ENCODE measurements at regions not wholly inside any gene's neighbourhood (a gene's known extent, or its start where the extent isn't known, plus 50 kb on each side); places are given as distances from the start of the nearest gene placed in this dataset.
A peak's percentile ranks its signal among the peaks of the same experiment; 100 is the strongest.

DNA sequence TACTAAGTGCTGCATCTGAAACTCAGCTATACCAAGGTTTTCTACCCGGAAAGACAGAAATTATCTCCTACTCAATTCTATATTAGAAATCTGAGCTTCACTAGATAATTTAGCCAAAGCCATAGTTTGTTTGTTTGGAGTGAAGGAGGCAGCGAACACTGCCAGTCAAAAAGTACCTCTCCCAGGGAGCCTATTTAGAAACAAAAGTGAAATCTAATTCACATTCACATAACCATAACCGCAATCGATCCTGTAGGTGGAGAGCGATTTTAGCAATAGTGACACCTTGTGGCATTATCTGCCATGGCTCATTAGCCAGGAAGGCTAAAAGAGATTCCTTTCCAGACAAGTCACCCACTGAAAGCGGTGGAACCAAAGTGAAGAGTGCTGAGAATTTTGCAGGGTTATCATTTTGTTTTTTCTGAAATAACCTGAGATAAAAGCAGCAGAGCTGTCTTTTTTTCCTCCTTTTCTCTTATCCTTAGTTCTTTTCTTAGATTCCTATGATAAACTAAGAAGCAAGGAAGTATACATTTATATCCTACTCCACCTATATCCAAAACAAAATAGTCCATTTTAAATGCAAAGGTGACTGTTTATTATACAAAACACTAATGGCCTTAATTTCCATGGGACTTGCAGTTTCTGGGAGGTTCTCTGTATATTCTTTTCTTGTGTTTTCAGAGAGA, 83.7 kb upstream of the BET1 start:
- Histone ChIP-seq H3K27ac (no peak overlapping the region), H3K9me3 (no peaks in the 10 kb centered on the region), H3K27me3 (no peaks in the 10 kb centered on the region), H3K36me3 (replicated peaks in 1 of 2; ENCODE audit: insufficient read depth in 1 of 2, low read depth in 2 of 2) (no peaks in the 10 kb centered on the region), H3K4me1 (no peaks in the 10 kb centered on the region), H3K4me3 (no peak overlapping the region)
- ATAC-seq: peak; percentile 93
- peak; percentile 41 to 60 (median 52) for DNase-seq
- 11 to 14% methylated on average over 6 of the region's 6 CpGs for WGBS, 2 donors
- TF ChIP-seq, protein P1, sequence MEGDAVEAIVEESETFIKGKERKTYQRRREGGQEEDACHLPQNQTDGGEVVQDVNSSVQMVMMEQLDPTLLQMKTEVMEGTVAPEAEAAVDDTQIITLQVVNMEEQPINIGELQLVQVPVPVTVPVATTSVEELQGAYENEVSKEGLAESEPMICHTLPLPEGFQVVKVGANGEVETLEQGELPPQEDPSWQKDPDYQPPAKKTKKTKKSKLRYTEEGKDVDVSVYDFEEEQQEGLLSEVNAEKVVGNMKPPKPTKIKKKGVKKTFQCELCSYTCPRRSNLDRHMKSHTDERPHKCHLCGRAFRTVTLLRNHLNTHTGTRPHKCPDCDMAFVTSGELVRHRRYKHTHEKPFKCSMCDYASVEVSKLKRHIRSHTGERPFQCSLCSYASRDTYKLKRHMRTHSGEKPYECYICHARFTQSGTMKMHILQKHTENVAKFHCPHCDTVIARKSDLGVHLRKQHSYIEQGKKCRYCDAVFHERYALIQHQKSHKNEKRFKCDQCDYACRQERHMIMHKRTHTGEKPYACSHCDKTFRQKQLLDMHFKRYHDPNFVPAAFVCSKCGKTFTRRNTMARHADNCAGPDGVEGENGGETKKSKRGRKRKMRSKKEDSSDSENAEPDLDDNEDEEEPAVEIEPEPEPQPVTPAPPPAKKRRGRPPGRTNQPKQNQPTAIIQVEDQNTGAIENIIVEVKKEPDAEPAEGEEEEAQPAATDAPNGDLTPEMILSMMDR (IDR thresholded peaks at IDR 0.05): peak; percentile 71 to 90 (median 82)
- no peak for TF ChIP-seq POLR2A (IDR thresholded peaks at IDR 0.05)
- intact Hi-C loops (cut with DNase I): no loop called here

DNA sequence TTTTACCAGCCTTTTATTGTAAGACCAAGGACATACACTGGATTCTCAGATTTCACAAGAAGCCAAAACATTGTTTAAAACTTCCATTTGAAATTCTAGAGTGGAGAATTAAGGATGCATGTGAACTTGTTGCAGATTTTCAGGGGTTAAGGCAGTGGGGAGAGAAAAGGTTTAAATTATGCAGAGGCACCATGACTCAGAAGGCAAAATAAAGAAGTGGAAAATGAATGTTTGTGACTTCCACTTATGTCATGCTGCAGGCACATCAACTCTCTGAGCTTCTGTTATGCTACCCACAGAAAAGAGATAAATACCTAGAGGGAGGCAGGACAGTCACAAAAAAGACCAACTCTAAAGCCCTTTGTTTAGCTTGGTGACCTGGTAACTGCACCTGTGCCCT, 84.4 kb upstream of the BET1 start:
- Histone ChIP-seq H3K36me3 (replicated peaks in 1 of 2; ENCODE audit: insufficient read depth in 1 of 2, low read depth in 2 of 2) (no peaks in the 10 kb centered on the region), H3K4me1 (no peaks in the 10 kb centered on the region), H3K4me3 (no peak overlapping the region), H3K27me3 (no peaks in the 10 kb centered on the region), H3K9me3 (no peaks in the 10 kb centered on the region), H3K27ac (no peak overlapping the region)
- intact Hi-C loops (cut with DNase I): no loop called here
- DNase-seq (no peak), ATAC-seq (no peak)
- no peak for TF ChIP-seq POLR2A (IDR thresholded peaks at IDR 0.05)
- TF ChIP-seq, protein P1 (IDR thresholded peaks at IDR 0.05): no peak

DNA sequence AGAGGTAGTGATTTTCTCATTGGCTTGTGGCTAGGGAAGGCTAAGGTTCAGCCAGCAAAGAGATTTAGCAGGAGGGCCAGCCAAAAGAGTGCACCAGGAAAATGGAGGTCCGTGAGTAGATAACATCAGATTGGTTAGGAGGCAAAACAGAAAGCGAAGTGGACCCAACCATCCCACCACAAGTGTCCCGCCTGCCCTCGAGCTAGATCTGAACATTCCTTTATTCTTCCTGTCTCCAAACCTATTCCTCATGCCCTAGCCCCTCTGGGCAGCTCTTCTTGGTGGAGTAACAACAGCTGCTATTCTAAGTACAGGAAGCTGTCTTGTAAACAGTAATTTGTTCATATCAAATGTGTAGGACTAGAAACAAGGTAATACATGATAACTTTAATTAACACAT, 85.7 kb upstream of the BET1 start:
- 50 to 61% methylated on average over 4 of the region's 4 CpGs for WGBS, 2 donors
- Histone ChIP-seq H3K4me1 (no peaks in the 10 kb centered on the region), H3K27me3 (no peaks in the 10 kb centered on the region), H3K36me3 (replicated peaks in 1 of 2; ENCODE audit: insufficient read depth in 1 of 2, low read depth in 2 of 2) (no peaks in the 10 kb centered on the region), H3K9me3 (no peaks in the 10 kb centered on the region), H3K4me3 (no peak overlapping the region), H3K27ac (no peak overlapping the region)
- intact Hi-C loops (cut with DNase I): no loop called here
- no peak for TF ChIP-seq POLR2A (IDR thresholded peaks at IDR 0.05)
- TF ChIP-seq, protein P1 (IDR thresholded peaks at IDR 0.05): no peak
- no peak for ATAC-seq
- DNase-seq: no peak

DNA sequence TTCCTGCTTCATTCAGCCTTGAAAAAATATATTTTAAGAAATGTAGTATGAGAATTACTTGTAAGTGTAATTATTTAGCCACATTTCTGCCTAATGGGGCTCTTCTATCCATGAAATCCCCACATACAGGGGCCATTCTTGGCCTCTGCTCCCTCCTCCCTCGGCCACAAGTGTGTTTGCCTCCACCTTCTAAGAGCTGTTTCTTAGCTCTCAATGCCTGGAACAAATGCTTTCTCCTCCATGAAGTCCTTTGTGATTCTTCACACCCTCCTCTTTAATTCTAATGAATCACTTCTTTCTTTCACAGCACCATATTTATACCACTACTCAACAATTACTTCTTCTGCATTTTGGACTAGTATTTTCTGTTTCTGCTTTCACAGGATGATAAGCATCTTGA, 88.8 kb upstream of the BET1 start:
- no peaks in the 10 kb centered on the region for H3K36me3 ChIP-seq (replicated peaks in 1 of 2; ENCODE audit: insufficient read depth in 1 of 2, low read depth in 2 of 2)
- no peaks in the 10 kb centered on the region for H3K9me3 ChIP-seq
- intact Hi-C loops (cut with DNase I): no loop called here
- ATAC-seq (no peak), DNase-seq (no peak)
- no peak for TF ChIP-seq POLR2A (IDR thresholded peaks at IDR 0.05)
- TF ChIP-seq, protein P1 (IDR thresholded peaks at IDR 0.05): no peak
- 65 to 66% methylated on average over 1 of the region's 1 CpG for WGBS, 2 donors
- H3K27me3 ChIP-seq: no peaks in the 10 kb centered on the region
- no peak overlapping the region for H3K4me3 ChIP-seq
- H3K27ac ChIP-seq: no peak overlapping the region
- no peaks in the 10 kb centered on the region for H3K4me1 ChIP-seq

DNA sequence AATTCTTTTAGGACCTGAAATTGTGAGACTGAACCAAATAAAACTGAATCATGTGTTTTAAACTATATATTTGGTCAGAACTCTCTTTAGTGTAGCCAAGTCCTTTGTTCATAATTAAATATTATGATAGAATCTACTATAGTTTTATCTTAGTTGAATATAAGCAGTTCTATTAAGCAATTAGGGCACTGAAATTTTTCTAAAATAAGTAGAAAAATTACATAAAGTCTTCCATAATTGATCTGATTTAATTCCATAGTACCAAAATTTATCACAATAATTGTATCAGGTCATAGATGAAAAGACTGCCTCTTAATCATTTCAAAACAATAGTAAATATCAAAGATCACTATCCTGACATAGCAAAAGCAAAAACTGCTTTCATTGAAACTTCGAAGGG, 90.1 kb upstream of the BET1 start:
- Histone ChIP-seq H3K4me3 (no peak overlapping the region), H3K4me1 (no peaks in the 10 kb centered on the region), H3K9me3 (no peaks in the 10 kb centered on the region), H3K27me3 (no peaks in the 10 kb centered on the region), H3K36me3 (replicated peaks in 1 of 2; ENCODE audit: insufficient read depth in 1 of 2, low read depth in 2 of 2) (no peaks in the 10 kb centered on the region), H3K27ac (no peak overlapping the region)
- 63 to 76% methylated on average over 1 of the region's 1 CpG for WGBS, 2 donors
- TF ChIP-seq, protein P1 (IDR thresholded peaks at IDR 0.05): no peak
- no peak for TF ChIP-seq POLR2A (IDR thresholded peaks at IDR 0.05)
- no peak for ATAC-seq
- DNase-seq: no peak
- intact Hi-C loops (cut with DNase I): no loop called here
